OCI-LY1 (cell line): ENCODE measurements at regions not wholly inside any gene's neighbourhood (a gene's known extent, or its start where the extent isn't known, plus 50 kb on each side); places are given as distances from the start of the nearest gene placed in this dataset.
A peak's percentile ranks its signal among the peaks of the same experiment; 100 is the strongest.

Experiments
- H2AFZ ChIP-seq: fragments of 200-600 bp; sonication (generic), shearing (Covaris generic); 2 replicates; pipeline ENCODE4 v1.6.0; 2014; ENCODE audit warnings: antibody characterized with exemption, mild to moderate bottlenecking, low read length
- H3F3A ChIP-seq: fragments of 200-600 bp; sonication (generic), shearing (Covaris generic); 2 replicates; pipeline ENCODE4 v1.6.0; 2014; ENCODE audit warnings: mild to moderate bottlenecking, antibody characterized with exemption, low read length, moderate library complexity; ENCODE audit not compliant: insufficient read depth
- H3K27ac ChIP-seq: fragments of 200-600 bp; sonication (generic); 2 replicates; pipeline ENCODE4 v1.5.1; 2014; ENCODE audit warnings: low read length, mixed run types, mild to moderate bottlenecking, low read depth; ENCODE audit not compliant: poor library complexity, severe bottlenecking
- H3K27me3 ChIP-seq: fragments of 200-600 bp; sonication (generic); 2 replicates; pipeline ENCODE4 v1.6.0; 2014; ENCODE audit warnings: antibody characterized with exemption, mild to moderate bottlenecking, low read length, moderate library complexity; ENCODE audit not compliant: insufficient read depth
- H3K36me3 ChIP-seq: fragments of 200-600 bp; sonication (generic); 2 replicates; pipeline ENCODE4 v1.6.1; 2014; ENCODE audit warnings: mild to moderate bottlenecking, antibody characterized with exemption, low read length, moderate library complexity, mixed read lengths; ENCODE audit not compliant: insufficient read depth
- H3K4me1 ChIP-seq: fragments of 200-600 bp; sonication (generic); 2 replicates; pipeline ENCODE4 v1.5.1; 2014; ENCODE audit warnings: mild to moderate bottlenecking, low read length, moderate library complexity; ENCODE audit not compliant: insufficient read depth, severe bottlenecking
- H3K4me2 ChIP-seq: fragments of 200-600 bp; sonication (generic), shearing (Covaris generic); 2 replicates; pipeline ENCODE4 v1.6.1; 2014; ENCODE audit warnings: low read length
- H3K4me3 ChIP-seq: fragments of 200-600 bp; sonication (generic); 2 replicates; pipeline ENCODE4 v1.5.1; 2014; ENCODE audit warnings: low read length, low read depth, mild to moderate bottlenecking, mixed read lengths; ENCODE audit not compliant: poor library complexity, severe bottlenecking
- H3K79me2 ChIP-seq: fragments of 200-600 bp; shearing (Covaris generic); 2 replicates; pipeline ENCODE4 v1.6.1; 2016; ENCODE audit warnings: mixed run types, low read length, mixed read lengths; ENCODE audit not compliant: insufficient read depth
- H3K9ac ChIP-seq: fragments of 200-600 bp; sonication (generic), shearing (Covaris generic); 2 replicates; pipeline ENCODE4 v1.6.1; 2014; ENCODE audit warnings: mild to moderate bottlenecking, low read length, mixed read lengths
- H3K9me2 ChIP-seq: fragments of 200-600 bp; sonication (generic), shearing (Covaris generic); 2 replicates; pipeline ENCODE4 v1.6.1; 2014; ENCODE audit warnings: low read depth, mild to moderate bottlenecking, low read length, mixed read lengths
- H3K9me3 ChIP-seq: fragments of 200-600 bp; shearing (Covaris generic); 2 replicates; pipeline ENCODE4 v1.6.1; 2014; ENCODE audit warnings: low read length, mixed read lengths
- H4K20me1 ChIP-seq: fragments of 200-600 bp; sonication (generic), shearing (Covaris generic); 2 replicates; pipeline ENCODE4 v1.6.0; 2016; ENCODE audit warnings: mild to moderate bottlenecking, low read length; ENCODE audit not compliant: insufficient read depth
- EZH2 ChIP-seq: fragments of 200-600 bp; sonication (generic), shearing (Covaris generic); IDR thresholded peaks from 2 replicates; pipeline ENCODE4 v1.8.0; 2017; ENCODE audit warnings: borderline replicate concordance, mixed run types, mild to moderate bottlenecking, antibody characterized with exemption, low read length, moderate library complexity, mixed read lengths
- TF ChIP-seq, protein P1 (sequence below): fragments of 200-600 bp; sonication (generic), shearing (Covaris generic); IDR thresholded peaks from 2 replicates; pipeline ENCODE4 v1.5.1; 2017; ENCODE audit warnings: mild to moderate bottlenecking, antibody characterized with exemption, low read length, moderate library complexity, mixed read lengths

DNA sequence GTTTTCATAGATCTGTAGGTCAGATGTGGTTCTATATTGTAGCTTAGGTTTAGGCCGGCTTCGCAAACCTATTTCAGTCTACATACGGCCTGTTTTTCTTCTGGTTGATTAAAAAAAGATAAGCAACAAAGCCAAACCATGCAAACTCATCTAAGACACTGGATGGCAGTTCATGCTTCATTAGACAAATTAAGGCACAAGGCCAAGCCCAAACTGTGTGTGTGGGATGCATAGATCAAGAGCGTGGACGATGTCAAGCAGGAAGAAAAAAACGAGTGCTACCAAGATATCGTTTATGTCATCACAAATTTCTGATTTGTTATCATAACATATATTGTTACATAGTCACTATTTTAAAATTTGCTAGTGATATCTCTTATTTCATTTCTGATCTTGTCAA is 357.6 kb upstream of the KIRREL3 start:
- H3K79me2 ChIP-seq = no peaks in the 10 kb centered on the region
- no peaks in the 10 kb centered on the region for H3F3A ChIP-seq
- no peak overlapping the region for H2AFZ ChIP-seq
- H3K4me2 ChIP-seq = no peak overlapping the region
- no peaks in the 10 kb centered on the region for H3K9me3 ChIP-seq
- no peaks in the 10 kb centered on the region for H3K4me1 ChIP-seq
- TF ChIP-seq, protein P1, sequence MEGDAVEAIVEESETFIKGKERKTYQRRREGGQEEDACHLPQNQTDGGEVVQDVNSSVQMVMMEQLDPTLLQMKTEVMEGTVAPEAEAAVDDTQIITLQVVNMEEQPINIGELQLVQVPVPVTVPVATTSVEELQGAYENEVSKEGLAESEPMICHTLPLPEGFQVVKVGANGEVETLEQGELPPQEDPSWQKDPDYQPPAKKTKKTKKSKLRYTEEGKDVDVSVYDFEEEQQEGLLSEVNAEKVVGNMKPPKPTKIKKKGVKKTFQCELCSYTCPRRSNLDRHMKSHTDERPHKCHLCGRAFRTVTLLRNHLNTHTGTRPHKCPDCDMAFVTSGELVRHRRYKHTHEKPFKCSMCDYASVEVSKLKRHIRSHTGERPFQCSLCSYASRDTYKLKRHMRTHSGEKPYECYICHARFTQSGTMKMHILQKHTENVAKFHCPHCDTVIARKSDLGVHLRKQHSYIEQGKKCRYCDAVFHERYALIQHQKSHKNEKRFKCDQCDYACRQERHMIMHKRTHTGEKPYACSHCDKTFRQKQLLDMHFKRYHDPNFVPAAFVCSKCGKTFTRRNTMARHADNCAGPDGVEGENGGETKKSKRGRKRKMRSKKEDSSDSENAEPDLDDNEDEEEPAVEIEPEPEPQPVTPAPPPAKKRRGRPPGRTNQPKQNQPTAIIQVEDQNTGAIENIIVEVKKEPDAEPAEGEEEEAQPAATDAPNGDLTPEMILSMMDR = no peak
- no peak for TF ChIP-seq EZH2
- no peaks in the 10 kb centered on the region for H3K36me3 ChIP-seq
- H4K20me1 ChIP-seq = no peaks in the 10 kb centered on the region
- no peak overlapping the region for H3K27ac ChIP-seq
- no peak overlapping the region for H3K9ac ChIP-seq
- no peaks in the 10 kb centered on the region for H3K9me2 ChIP-seq
- no peak overlapping the region for H3K4me3 ChIP-seq
- no peaks in the 10 kb centered on the region for H3K27me3 ChIP-seq

DNA sequence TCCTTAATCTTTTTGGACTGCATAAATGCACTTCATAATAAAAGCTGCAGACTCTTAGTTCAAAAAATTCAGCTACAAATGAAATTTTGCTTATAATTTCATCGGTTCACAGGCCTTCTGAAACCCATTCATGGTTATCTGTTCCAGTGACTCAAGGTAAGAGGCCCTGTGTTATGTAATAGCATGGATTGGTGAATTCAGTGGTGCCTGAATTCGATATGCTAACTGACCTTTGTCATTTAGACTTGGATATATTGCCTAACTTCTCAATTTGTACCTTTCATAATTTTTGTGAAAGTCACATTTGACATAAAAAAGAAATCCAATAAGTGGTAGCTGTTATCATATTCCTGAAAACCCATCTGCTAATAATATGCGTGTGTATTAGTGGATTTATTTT is 349.9 kb upstream of the KIRREL3 start:
- H3K4me1 ChIP-seq = no peaks in the 10 kb centered on the region
- H3F3A ChIP-seq = no peaks in the 10 kb centered on the region
- no peak overlapping the region for H3K4me2 ChIP-seq
- H2AFZ ChIP-seq = no peak overlapping the region
- H3K9ac ChIP-seq = no peak overlapping the region
- no peaks in the 10 kb centered on the region for H4K20me1 ChIP-seq
- no peaks in the 10 kb centered on the region for H3K9me3 ChIP-seq
- no peaks in the 10 kb centered on the region for H3K9me2 ChIP-seq
- TF ChIP-seq EZH2 = no peak
- TF ChIP-seq, protein P1 = no peak
- no peak overlapping the region for H3K27ac ChIP-seq
- H3K36me3 ChIP-seq = no peaks in the 10 kb centered on the region
- H3K79me2 ChIP-seq = no peaks in the 10 kb centered on the region
- H3K27me3 ChIP-seq = no peaks in the 10 kb centered on the region
- no peak overlapping the region for H3K4me3 ChIP-seq

DNA sequence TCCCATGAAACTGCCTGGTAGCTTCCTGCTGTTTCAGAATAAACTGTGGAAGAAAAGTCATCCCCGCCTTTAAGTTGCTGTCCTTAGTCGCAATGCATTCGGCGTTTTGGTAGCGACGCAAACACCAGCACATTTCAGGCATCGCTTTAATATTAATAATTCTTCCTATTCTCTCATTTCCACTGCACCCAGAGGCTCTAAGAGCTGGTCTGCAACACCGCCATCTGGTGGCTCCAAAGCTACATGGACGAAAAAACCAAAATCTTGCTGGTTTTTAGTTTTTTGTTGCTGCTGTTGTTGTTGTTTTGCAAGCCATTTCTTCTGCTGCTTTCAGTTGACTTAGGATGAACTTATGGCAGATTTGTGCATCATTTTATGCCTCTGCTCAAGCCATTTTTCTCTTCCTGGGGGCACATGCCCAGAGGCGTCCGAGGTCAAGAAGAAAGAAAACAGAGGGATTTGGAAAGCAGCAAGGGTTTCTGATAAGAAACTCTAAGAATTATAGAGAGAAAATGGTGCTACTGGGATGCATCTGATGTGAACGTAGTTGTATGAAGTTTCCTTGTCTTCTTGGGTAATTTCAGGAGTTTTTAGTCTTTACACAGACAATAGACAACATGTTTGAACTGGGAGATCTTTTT is 345.4 kb upstream of the KIRREL3 start:
- Histone ChIP-seq H3K9me3 (no peaks in the 10 kb centered on the region), H4K20me1 (no peaks in the 10 kb centered on the region), H3K4me1 (no peaks in the 10 kb centered on the region), H3K9me2 (no peaks in the 10 kb centered on the region), H3K27me3 (no peaks in the 10 kb centered on the region), H3K4me3 (no peak overlapping the region), H3F3A (no peaks in the 10 kb centered on the region), H3K4me2 (no peak overlapping the region), H2AFZ (no peak overlapping the region), H3K79me2 (no peaks in the 10 kb centered on the region), H3K9ac (no peak overlapping the region), H3K27ac (no peak overlapping the region), H3K36me3 (no peaks in the 10 kb centered on the region)
- TF ChIP-seq, protein P1 = peak; percentile 51
- TF ChIP-seq EZH2 = no peak
